Stimulated activated memory B cell treated with anti-CD40 and anti-IgM and Interleukin-4, amounts not matched to agents 10 μg/mL and 1 μg/mL and 100 μg/mL, for 72 hours (primary cell): ENCODE measurements at regions not wholly inside any gene's neighbourhood (a gene's known extent, or its start where the extent isn't known, plus 50 kb on each side); places are given as distances from the start of the nearest gene placed in this dataset.
"Not testable (repeated sequence)": the region's sequence is repeated elsewhere in the genome, so short reads cannot be mapped to it uniquely, and the experiment has no call there.

Experiments used
- ATAC-seq: fragments of 150-1000 bp; cut with Tn5 transposase; 2 replicates; pipeline ENCODE4 v1.10.0; 2021
- H3K27ac Mint-ChIP-seq: one replicate; pipeline ENCODE4 v1.8.0; 2022; ENCODE audit warnings: mild to moderate bottlenecking, mixed read lengths
- H3K27me3 Mint-ChIP-seq: one replicate; pipeline ENCODE4 v1.8.0; 2022; ENCODE audit warnings: mixed read lengths
- H3K36me3 Mint-ChIP-seq: one replicate; pipeline ENCODE4 v1.8.0; 2022; ENCODE audit warnings: mixed read lengths
- H3K4me1 Mint-ChIP-seq: one replicate; pipeline ENCODE4 v1.8.0; 2022; ENCODE audit warnings: mixed read lengths
- H3K4me3 Mint-ChIP-seq: one replicate; pipeline ENCODE4 v1.8.0; 2022; ENCODE audit warnings: mild to moderate bottlenecking, moderate library complexity, mixed read lengths
- H3K9me3 Mint-ChIP-seq: one replicate; pipeline ENCODE4 v1.8.0; 2022; ENCODE audit warnings: mixed read lengths

DNA sequence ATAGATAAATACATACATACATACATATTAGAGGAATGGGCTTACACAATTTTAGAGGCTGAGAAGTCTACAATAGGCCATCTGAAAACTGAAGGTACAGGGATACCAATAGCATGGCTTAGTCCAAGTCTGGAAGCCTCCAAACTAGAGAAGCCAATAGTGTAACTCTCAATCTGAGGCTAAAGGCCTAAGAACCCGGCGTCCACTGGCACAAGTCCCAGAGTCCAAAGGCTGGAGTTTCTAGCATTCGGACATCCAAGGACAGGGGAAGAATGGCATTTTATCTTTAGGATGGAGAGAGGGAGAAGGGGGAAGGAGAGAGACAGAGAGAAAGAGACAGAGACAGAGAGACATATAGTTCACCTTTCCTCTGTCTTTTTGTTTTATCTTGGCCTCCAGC lies 63.7 kb upstream of the SYT4 start:
- Mint-ChIP-seq H3K27me3 (no peaks in the 10 kb centered on the region), H3K4me3 (no peak overlapping the region), H3K9me3 (peaks cover 17% of the 10 kb centered on the region), H3K4me1 (no peaks in the 10 kb centered on the region), H3K36me3 (no peaks in the 10 kb centered on the region), H3K27ac (no peak overlapping the region)
- no peak for ATAC-seq

DNA sequence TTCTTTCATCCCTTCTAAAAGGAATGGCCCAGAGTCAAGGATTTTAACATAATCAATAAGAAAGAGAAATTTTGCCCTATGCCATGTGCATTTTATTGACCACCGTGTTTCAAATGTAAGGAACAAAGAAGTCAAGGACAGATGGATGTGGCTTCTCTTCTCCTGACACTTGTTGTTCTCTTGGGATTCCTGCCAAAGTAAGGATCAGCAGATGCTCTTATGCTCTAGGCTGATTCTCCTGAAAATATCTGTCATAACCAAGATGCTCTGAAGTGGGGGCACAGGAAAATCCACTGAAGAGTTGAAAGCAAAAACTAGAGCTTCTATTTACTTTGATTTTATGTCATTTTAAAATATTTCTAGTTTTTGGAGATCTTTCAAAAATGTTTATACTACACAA lies 72.9 kb upstream of the SYT4 start:
- H3K4me3 Mint-ChIP-seq = no peak overlapping the region
- no peaks in the 10 kb centered on the region for H3K27me3 Mint-ChIP-seq
- peaks cover 2% of the 10 kb centered on the region for H3K9me3 Mint-ChIP-seq
- no peak for ATAC-seq
- no peaks in the 10 kb centered on the region for H3K36me3 Mint-ChIP-seq
- no peak overlapping the region for H3K27ac Mint-ChIP-seq
- no peaks in the 10 kb centered on the region for H3K4me1 Mint-ChIP-seq

DNA sequence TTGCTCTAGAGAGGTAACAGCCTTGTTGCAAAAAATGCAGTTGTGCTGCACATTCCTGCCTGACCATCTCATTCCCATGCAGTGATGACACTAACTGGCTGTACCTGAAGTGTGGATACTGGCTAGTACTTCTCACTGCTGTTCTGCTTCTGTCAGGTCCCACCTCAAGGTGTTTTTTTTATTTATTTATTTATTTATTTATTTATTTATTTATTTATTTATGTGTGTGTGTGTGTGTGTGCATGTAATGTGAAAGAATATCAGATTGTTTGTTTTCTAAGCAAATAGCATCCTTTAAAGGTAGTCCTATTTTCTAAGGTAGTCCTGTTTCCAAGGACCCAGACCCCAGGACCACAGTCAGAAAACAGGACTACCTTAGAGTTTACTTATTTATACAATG lies 87.2 kb upstream of the SYT4 start:
- no peak for ATAC-seq
- Mint-ChIP-seq H3K4me3 (no peak overlapping the region), H3K4me1 (no peaks in the 10 kb centered on the region), H3K36me3 (no peaks in the 10 kb centered on the region), H3K9me3 (no peaks in the 10 kb centered on the region), H3K27me3 (no peaks in the 10 kb centered on the region), H3K27ac (no peak overlapping the region)

DNA sequence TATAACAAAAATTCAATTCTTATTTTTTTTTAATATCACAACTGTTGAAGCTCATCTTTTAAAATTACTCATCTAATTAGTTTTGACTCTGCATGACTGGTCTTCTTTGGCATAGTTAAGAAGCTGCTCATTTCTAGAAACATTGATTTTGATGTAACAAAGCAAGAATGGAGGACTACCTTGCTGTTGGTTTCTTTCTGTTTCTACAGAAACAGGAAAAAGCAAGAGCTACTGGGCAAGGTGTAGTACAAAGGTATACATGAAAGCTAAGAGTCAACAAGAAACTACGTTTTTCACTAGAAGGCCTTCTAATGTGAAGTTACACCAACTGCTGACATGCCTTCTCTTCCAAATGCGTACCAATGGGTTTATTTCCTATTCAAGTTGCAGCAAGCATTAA lies 90.6 kb upstream of the SYT4 start:
- Mint-ChIP-seq H3K27ac (no peak overlapping the region), H3K4me1 (no peaks in the 10 kb centered on the region), H3K36me3 (no peaks in the 10 kb centered on the region), H3K4me3 (no peak overlapping the region), H3K9me3 (no peaks in the 10 kb centered on the region), H3K27me3 (no peaks in the 10 kb centered on the region)
- ATAC-seq = no peak

DNA sequence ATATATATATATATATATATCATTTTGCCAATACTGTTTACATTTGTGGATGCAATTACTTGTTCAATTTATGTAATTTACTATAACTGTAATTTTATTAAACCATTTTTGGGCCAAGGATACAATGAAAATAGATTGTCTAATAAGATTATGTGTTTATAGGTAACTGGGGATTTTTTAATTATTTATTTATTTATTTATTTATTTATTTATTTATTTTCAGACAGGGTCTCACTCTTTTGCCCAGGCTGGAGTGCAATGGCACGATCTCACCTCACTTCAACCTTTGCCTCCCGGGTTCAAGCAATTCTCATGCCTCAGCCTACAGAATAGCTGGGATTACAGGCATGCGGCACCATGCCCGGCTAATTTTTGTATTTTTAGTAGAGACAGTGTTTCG lies 92.0 kb upstream of the SYT4 start:
- ATAC-seq, H3K27me3 Mint-ChIP-seq, H3K36me3 Mint-ChIP-seq, H3K9me3 Mint-ChIP-seq, H3K27ac Mint-ChIP-seq, H3K4me1 Mint-ChIP-seq, H3K4me3 Mint-ChIP-seq: not testable (repeated sequence)

DNA sequence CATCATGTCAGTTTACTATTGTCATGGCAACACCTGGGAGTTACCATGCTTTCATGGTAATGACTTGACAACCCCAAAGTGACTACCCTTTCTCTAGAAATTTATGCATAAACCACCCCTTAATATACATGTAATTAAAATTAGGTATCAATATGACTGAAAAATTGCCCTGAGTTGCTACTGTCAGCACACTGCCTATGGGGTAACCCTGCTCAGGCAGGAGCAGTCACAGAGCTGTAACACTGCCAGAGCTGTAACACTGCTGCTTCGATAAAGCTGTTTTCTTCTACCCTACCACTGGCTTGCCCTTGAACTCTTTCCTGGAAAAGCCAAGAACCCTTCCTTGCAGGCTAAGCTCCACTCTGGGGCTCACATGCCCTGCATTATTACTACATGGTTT lies 95.5 kb upstream of the SYT4 start:
- Mint-ChIP-seq H3K36me3 (no peaks in the 10 kb centered on the region), H3K9me3 (no peaks in the 10 kb centered on the region), H3K4me3 (no peak overlapping the region), H3K27ac (no peak overlapping the region), H3K4me1 (no peaks in the 10 kb centered on the region), H3K27me3 (no peaks in the 10 kb centered on the region)
- no peak for ATAC-seq

DNA sequence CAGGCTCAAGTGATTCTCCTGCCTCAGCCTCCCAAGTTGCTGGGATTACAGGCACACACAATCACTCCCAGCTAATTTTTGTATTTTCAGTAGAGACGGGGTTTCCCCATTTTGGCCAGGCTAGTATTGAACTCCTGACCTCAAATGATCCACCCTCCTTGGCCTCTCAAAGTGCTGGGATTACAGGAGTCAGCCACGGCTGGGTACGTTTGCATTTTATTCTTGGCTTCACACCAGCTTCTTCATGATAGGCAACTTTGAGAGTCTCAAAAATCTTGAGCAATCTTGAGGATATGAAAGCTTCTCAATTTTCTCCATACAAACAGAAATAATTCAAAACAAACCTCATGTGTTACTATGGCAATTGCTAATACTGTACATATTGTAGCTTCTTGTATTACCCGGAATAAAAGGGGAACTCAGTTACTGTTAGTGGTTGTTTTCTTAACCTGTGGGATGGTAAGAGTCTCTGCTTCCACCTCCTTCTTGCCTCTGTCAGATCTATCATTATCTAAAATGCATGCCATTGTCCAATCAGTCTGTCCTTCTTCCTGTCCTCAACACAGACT lies 102.9 kb upstream of the SYT4 start:
- H3K9me3 Mint-ChIP-seq = peaks cover 2% of the 10 kb centered on the region
- no peaks in the 10 kb centered on the region for H3K4me1 Mint-ChIP-seq
- no peak overlapping the region for H3K4me3 Mint-ChIP-seq
- H3K36me3 Mint-ChIP-seq = no peaks in the 10 kb centered on the region
- H3K27ac Mint-ChIP-seq = no peak overlapping the region
- no peaks in the 10 kb centered on the region for H3K27me3 Mint-ChIP-seq
- no peak for ATAC-seq

DNA sequence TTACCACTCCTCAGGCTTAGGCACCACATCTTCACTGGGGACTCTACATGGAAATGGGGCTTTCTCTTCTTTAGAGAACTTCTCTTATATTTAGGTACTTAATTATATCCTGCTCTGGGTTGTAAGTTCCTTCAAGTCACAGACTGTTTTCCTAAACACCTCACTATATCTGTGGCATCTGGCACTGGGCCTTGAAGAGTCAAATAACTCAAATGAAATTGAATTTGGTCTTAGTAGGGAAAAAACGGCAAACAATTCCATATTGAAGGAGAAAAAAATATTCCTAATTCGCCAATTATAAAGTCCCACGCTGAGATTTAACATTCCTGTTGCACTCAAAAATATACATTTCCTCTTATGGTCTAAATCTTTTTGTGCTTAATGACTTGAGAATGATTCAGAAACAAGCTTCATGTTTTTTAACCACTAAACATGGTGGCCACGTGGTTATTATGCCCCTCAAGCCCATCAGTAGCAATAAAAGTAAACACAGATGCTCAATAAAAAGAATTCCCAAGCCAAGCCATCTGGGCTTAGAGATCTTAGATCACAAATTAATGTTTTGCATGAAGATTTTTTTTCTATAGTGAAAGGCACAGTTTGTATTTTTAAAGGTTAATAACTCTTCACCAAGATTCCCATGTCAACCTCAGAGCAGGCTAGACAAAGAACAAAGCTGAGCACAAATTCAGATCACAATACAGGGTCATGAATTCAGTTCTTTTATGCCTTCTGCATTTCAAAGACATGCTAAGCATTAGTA lies 105.5 kb upstream of the SYT4 start:
- Mint-ChIP-seq H3K27me3 (no peaks in the 10 kb centered on the region), H3K36me3 (no peaks in the 10 kb centered on the region), H3K27ac (no peak overlapping the region), H3K4me3 (no peak overlapping the region), H3K9me3 (peaks cover 2% of the 10 kb centered on the region), H3K4me1 (no peaks in the 10 kb centered on the region)
- no peak for ATAC-seq

DNA sequence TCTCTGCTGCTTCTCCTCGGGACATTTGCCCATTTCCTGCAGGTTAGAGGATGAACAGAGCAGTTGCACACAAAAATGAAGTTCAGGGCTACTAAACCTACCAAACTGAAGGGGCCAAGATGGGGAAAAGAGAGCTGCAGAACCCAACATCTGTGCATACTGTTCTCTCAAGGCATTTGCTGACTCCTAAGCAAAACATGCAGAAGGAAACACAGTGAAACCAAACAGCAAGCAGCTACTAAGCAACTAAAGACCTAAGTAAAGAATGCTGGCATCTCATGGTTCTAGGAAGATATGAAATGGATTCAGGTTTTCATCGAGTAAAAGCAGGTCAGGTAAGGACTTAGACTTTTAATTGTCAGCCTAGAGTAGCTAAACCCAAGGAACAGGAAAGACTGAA lies 111.9 kb upstream of the SYT4 start:
- H3K27ac Mint-ChIP-seq = no peak overlapping the region
- H3K27me3 Mint-ChIP-seq = no peaks in the 10 kb centered on the region
- no peaks in the 10 kb centered on the region for H3K36me3 Mint-ChIP-seq
- no peaks in the 10 kb centered on the region for H3K4me1 Mint-ChIP-seq
- no peak overlapping the region for H3K4me3 Mint-ChIP-seq
- no peak for ATAC-seq
- no peaks in the 10 kb centered on the region for H3K9me3 Mint-ChIP-seq

DNA sequence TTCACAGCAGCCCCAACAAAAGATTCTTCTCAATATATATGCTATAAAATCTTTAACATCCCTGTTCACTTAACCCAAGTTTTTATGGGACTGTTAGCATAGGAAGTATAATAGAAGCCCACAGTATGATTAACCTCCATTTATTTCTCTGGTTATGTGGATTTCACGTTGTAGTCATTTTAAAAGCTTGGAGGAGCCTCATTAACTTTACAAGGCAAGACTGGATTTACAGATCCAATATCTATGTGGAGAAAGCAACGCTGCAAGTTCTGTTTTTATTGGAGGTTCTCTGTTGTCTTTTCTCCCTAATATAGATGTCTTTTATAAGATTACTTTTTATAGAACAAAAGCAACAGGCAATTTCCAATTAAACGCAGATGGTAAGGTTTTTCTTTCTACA lies 114.9 kb upstream of the SYT4 start:
- ATAC-seq = no peak
- Mint-ChIP-seq H3K36me3 (no peaks in the 10 kb centered on the region), H3K4me3 (no peak overlapping the region), H3K27me3 (no peaks in the 10 kb centered on the region), H3K9me3 (no peaks in the 10 kb centered on the region), H3K4me1 (no peaks in the 10 kb centered on the region), H3K27ac (no peak overlapping the region)

DNA sequence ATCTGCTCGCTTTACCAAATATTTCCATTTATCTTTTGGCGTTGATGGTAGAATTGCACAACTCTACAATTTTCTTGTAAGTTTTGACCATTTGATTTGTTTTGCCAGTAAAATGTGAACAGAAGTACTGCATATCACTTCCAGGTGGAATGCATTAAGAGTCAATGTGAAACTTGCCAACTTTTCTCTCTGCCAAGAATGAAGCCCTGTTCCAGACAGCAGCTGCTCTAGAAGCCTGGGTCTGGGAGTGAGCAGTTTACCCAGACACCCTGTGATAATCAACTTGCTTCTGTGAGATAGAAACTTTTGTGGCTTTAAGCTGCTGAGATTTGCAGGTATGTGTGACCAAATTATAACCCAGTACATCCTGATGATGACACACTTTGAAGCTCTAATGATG lies 115.9 kb upstream of the SYT4 start:
- ATAC-seq = no peak
- Mint-ChIP-seq H3K4me1 (no peaks in the 10 kb centered on the region), H3K27ac (no peak overlapping the region), H3K36me3 (no peaks in the 10 kb centered on the region), H3K27me3 (no peaks in the 10 kb centered on the region), H3K9me3 (no peaks in the 10 kb centered on the region), H3K4me3 (no peak overlapping the region)

DNA sequence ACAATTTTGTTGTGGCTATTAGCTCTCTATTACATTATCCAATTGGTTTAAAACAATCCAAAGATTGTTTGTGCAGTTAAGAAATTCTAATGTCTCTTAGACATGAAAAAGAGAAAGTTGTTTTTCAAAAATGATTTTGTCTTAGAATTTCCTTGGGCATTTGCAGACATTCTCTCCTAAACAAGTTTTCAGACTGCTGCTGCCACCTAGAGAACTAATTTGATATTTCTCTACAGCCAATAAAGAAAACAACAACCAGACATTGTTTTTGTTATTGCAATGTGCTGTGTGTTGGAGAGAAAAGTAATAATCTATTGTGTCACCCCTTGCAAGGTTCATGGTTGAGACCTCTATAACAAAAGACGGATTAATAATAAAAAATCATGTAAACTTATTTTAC lies 119.0 kb upstream of the SYT4 start:
- Mint-ChIP-seq H3K9me3 (no peaks in the 10 kb centered on the region), H3K4me3 (no peak overlapping the region), H3K36me3 (no peaks in the 10 kb centered on the region), H3K27me3 (no peaks in the 10 kb centered on the region), H3K4me1 (no peaks in the 10 kb centered on the region), H3K27ac (no peak overlapping the region)
- no peak for ATAC-seq

DNA sequence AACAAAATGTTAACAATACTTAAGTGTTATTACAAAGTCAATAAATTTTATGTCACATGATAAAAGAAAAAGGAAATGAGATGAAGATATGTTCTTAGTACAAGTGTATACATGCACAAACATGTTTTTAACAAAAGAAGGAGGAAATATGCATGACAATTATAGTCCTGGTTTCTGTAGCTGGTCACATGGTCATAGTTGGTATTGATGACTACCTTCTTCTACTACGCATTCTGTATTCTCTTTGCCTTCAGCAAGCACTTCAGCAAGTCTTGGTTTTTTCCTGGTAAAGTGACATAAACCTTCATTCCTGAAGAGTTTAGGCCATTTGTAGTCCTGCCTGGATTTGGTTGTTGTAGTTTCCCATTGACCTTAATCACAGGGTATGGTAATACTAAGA lies 121.3 kb upstream of the SYT4 start:
- Mint-ChIP-seq H3K27ac (no peak overlapping the region), H3K9me3 (no peaks in the 10 kb centered on the region), H3K36me3 (no peaks in the 10 kb centered on the region), H3K27me3 (no peaks in the 10 kb centered on the region), H3K4me1 (no peaks in the 10 kb centered on the region), H3K4me3 (no peak overlapping the region)
- ATAC-seq = no peak

DNA sequence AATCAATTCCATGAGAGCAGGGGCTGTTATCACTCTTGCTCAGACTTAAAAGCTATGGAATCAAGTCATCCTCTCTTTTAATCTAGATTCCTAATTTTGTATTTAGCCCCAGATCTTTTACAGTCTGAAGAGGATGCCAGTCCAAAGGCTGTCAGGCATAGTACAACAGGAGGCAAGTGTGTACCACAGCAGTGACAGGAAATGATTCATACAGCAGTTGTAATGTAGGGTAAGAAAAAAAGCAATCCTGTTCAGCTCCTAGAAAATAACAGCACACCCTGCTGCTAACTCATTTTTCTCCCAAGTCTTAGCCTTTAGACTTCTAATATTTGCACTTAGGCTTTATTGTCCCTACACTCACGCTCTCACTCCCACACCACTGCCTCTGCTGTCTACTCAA lies 127.8 kb upstream of the SYT4 start:
- H3K4me1 Mint-ChIP-seq = no peaks in the 10 kb centered on the region
- no peak overlapping the region for H3K27ac Mint-ChIP-seq
- no peaks in the 10 kb centered on the region for H3K9me3 Mint-ChIP-seq
- H3K4me3 Mint-ChIP-seq = no peak overlapping the region
- ATAC-seq = no peak
- no peaks in the 10 kb centered on the region for H3K36me3 Mint-ChIP-seq
- no peaks in the 10 kb centered on the region for H3K27me3 Mint-ChIP-seq

DNA sequence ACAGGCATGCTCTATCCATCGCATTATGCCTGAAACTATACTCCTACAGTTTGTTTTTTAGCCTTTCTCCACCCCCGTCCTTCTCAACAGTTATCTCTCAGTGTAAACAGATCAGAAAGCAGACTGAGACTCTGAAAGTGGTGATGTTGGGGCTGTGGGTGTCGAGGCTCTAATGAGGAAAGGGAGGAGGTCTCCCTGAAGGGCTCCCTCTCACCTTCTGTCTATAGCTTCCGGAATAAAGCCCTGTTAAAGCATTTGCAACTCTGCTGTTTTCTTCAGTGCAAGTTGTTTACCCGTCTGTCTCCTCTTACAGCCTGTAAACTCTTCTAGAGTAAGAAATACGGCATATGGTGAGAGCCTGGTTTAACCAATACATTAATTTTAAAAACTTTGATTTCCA lies 136.7 kb upstream of the SYT4 start:
- H3K4me3 Mint-ChIP-seq = no peak overlapping the region
- no peaks in the 10 kb centered on the region for H3K9me3 Mint-ChIP-seq
- no peaks in the 10 kb centered on the region for H3K4me1 Mint-ChIP-seq
- ATAC-seq = no peak
- H3K27me3 Mint-ChIP-seq = no peaks in the 10 kb centered on the region
- no peaks in the 10 kb centered on the region for H3K36me3 Mint-ChIP-seq
- H3K27ac Mint-ChIP-seq = no peak overlapping the region

DNA sequence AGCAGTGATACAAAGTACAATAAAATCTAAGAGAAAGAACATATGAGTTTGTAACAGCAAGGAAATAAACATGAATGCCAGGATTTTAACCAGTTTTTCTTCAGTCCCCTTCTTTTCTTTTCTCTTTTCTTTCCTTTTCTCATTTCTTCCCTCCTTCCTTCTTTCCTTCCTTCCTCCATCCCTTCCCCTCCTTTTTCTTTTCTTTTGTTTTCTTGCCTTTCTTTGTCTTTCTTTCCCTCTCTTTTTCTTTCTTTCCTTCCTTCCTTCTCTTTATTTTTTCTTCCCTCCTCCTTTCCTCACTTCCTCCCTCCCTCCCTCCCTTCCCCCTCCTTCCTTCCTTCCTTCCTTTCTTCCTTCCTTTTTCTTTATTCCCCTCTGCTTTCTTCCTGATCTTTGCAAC lies 142.8 kb upstream of the SYT4 start:
- Mint-ChIP-seq H3K4me1 (no peaks in the 10 kb centered on the region), H3K4me3 (no peak overlapping the region), H3K27me3 (no peaks in the 10 kb centered on the region), H3K9me3 (no peaks in the 10 kb centered on the region), H3K36me3 (no peaks in the 10 kb centered on the region), H3K27ac (no peak overlapping the region)
- ATAC-seq = no peak

DNA sequence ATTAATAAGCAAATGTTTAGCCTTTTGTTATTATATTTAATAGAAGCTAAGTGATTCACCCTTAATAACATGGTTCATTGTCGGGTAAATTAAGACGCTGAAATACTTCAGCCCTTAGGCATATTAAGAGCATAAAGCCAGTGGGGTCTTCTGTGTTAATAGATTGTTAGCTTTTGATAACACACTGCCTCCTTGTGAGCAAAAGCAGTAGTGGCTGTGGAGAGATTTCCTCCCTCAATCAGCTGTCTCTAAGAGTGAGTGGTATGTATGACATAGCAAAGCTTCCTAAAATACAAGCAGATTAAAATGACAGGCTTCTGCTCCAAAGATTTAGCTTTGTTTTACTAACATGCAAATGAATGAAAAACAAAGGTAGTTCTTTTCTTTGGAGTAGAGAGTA lies 143.7 kb upstream of the SYT4 start:
- Mint-ChIP-seq H3K27ac (no peak overlapping the region), H3K4me1 (no peaks in the 10 kb centered on the region), H3K36me3 (no peaks in the 10 kb centered on the region), H3K27me3 (no peaks in the 10 kb centered on the region), H3K4me3 (no peak overlapping the region), H3K9me3 (peaks cover under 1% of the 10 kb centered on the region)
- ATAC-seq = no peak
